GM23338 (cell line): ENCODE measurements at regions not wholly inside any gene's neighbourhood (a gene's known extent, or its start where the extent isn't known, plus 50 kb on each side); places are given as distances from the start of the nearest gene placed in this dataset.

Source experiments
- ATAC-seq: fragments of 200-7000 bp; cut with Tn5 transposase; 3 replicates; pipeline ENCODE4 v1.9.1; 2020
- DNase-seq: peaks from one replicate; pipeline ENCODE4 v3.0.0-alpha.2; 2015; ENCODE audit warnings: low spot score
- H2AFZ ChIP-seq: fragments of 200-600 bp; sonication (generic); 2 replicates; pipeline ENCODE4 v1.8.0; 2016; ENCODE audit warnings: antibody characterized with exemption, mild to moderate bottlenecking, moderate library complexity
- H3F3A ChIP-seq: fragments of 200-600 bp; sonication (generic); replicated peaks from 2 replicates; pipeline ENCODE4 v1.8.0; 2017; ENCODE audit warnings: antibody characterized with exemption, mixed run types, low read depth
- H3K27ac ChIP-seq: fragments of 200-600 bp; sonication (generic); 2 replicates; pipeline ENCODE4 v1.6.1; 2016; ENCODE audit warnings: low read depth
- H3K27me3 ChIP-seq: fragments of 200-600 bp; sonication (generic); 2 replicates; pipeline ENCODE4 v1.8.0; 2016; ENCODE audit warnings: mild to moderate bottlenecking, mixed run types, moderate library complexity; ENCODE audit not compliant: insufficient read depth
- H3K36me3 ChIP-seq: fragments of 200-600 bp; sonication (generic); 2 replicates; pipeline ENCODE4 v1.8.0; 2016; ENCODE audit warnings: mild to moderate bottlenecking; ENCODE audit not compliant: insufficient read depth
- H3K4me1 ChIP-seq: fragments of 200-600 bp; sonication (generic); 2 replicates; pipeline ENCODE4 v1.8.0; 2016; ENCODE audit warnings: mild to moderate bottlenecking, moderate library complexity; ENCODE audit not compliant: insufficient read depth
- H3K4me2 ChIP-seq: fragments of 200-600 bp; sonication (generic); 2 replicates; pipeline ENCODE4 v1.7.1; 2017; ENCODE audit warnings: mixed run types
- H3K4me3 ChIP-seq: fragments of 200-600 bp; sonication (generic); 2 replicates; pipeline ENCODE4 v1.6.1; 2016; ENCODE audit warnings: mixed run types
- H3K79me2 ChIP-seq: fragments of 200-600 bp; sonication (generic); replicated peaks from 2 replicates; pipeline ENCODE4 v1.8.0; 2017; ENCODE audit warnings: mild to moderate bottlenecking; ENCODE audit not compliant: insufficient read depth
- H3K9me2 ChIP-seq: fragments of 200-600 bp; sonication (generic); 2 replicates; pipeline ENCODE4 v1.8.0; 2017; ENCODE audit not compliant: insufficient read depth
- H4K20me1 ChIP-seq: fragments of 200-600 bp; sonication (generic); replicated peaks from 2 replicates; pipeline ENCODE4 v1.8.0; 2017; ENCODE audit warnings: mild to moderate bottlenecking; ENCODE audit not compliant: insufficient read depth
- H3K27ac Mint-ChIP-seq: 2 replicates; pipeline ENCODE4 v1.8.0; 2020; ENCODE audit warnings: inconsistent platforms, mild to moderate bottlenecking, moderate library complexity, mixed read lengths
- H3K27me3 Mint-ChIP-seq: 3 replicates; pipeline ENCODE4 v1.8.0; 2022; ENCODE audit warnings: low read depth, mild to moderate bottlenecking, moderate library complexity, mixed read lengths, inconsistent platforms; ENCODE audit not compliant: insufficient read depth, poor library complexity
- H3K36me3 Mint-ChIP-seq: 3 replicates; pipeline ENCODE4 v1.8.0; 2021; ENCODE audit warnings: low read depth, mild to moderate bottlenecking, inconsistent platforms, moderate library complexity, mixed read lengths
- H3K4me1 Mint-ChIP-seq: 3 replicates; pipeline ENCODE4 v1.8.0; 2020; ENCODE audit warnings: mild to moderate bottlenecking, inconsistent platforms, mixed read lengths
- H3K4me3 Mint-ChIP-seq: 3 replicates; pipeline ENCODE4 v1.8.0; 2021; ENCODE audit warnings: moderate library complexity, mild to moderate bottlenecking, inconsistent platforms, mixed read lengths
- H3K9me3 Mint-ChIP-seq: 3 replicates; pipeline ENCODE4 v1.8.0; 2020; ENCODE audit warnings: moderate library complexity, mild to moderate bottlenecking, inconsistent platforms, mixed read lengths
- CREB1 ChIP-seq: fragments of 250-450 bp; sonication (Bioruptor Pico); IDR thresholded peaks from 2 replicates; pipeline ENCODE4 v1.5.0; 2020; ENCODE audit warnings: low read depth, mild to moderate bottlenecking, moderate library complexity
- CTCF ChIP-seq, 2 experiments: fragments of 200-600 bp in 1 of 2; sonication (generic) in 1 of 2; conservative IDR thresholded peaks; 2 replicates each; pipeline versions ENCODE4 v1.5.1 to v1.6.1; 2016 to 2017; ENCODE audit warnings: antibody characterized with exemption in 2 of 2, low read depth in 2 of 2, mild to moderate bottlenecking in 2 of 2, moderate library complexity in 1 of 2
- POLR2AphosphoS5 ChIP-seq: IDR thresholded peaks from 2 replicates; pipeline ENCODE4 v1.6.1; 2016; ENCODE audit warnings: antibody characterized with exemption, low read depth
- REST ChIP-seq: IDR thresholded peaks from one replicate; pipeline ENCODE4 v1.6.1; 2018; ENCODE audit warnings: antibody characterized with exemption; ENCODE audit not compliant: unreplicated experiment
- STAT1 ChIP-seq: IDR thresholded peaks from one replicate; pipeline ENCODE4 v1.6.1; 2016; ENCODE audit warnings: antibody characterized with exemption; ENCODE audit not compliant: unreplicated experiment
- ZNF331 ChIP-seq: fragments of 250-450 bp; sonication (Bioruptor Pico); IDR thresholded peaks from 2 replicates; pipeline ENCODE4 v1.5.0; 2020; ENCODE audit warnings: low read depth, mild to moderate bottlenecking, moderate library complexity
- ZNF462 ChIP-seq: fragments of 250-450 bp; sonication (Bioruptor Pico); IDR thresholded peaks from 2 replicates; pipeline ENCODE4 v1.5.0; 2020; ENCODE audit warnings: mild to moderate bottlenecking, moderate library complexity

- H2AFZ ChIP-seq, result no peak overlapping the region
- no peak overlapping the region for H3K4me3 ChIP-seq
- H3F3A ChIP-seq, result 0 out of 2 replicates have a peak, but pooled peaks cover 7% of the 10 kb centered on the region
- no peaks in the 10 kb centered on the region for H3K36me3 ChIP-seq
- no peak overlapping the region for H3K4me2 ChIP-seq
- peaks cover 4% of the 10 kb centered on the region; the same call in 1 of the 2 replicates for H3K9me2 ChIP-seq
- H3K9me3 Mint-ChIP-seq, result no peaks in the 10 kb centered on the region
- peak; percentile 47 for ATAC-seq
- peaks cover 8% of the 10 kb centered on the region for H3K27me3 Mint-ChIP-seq
- H3K4me3 Mint-ChIP-seq, result no peak overlapping the region
- no peaks in the 10 kb centered on the region for H3K27me3 ChIP-seq
- no peak for TF ChIP-seq ZNF331 (CRISPR knock-in tag)
- TF ChIP-seq CTCF (conservative IDR thresholded peaks at IDR 0.05; ENCODE audit: low read depth in 2 of 2), result no peak
- no peak for TF ChIP-seq ZNF462 (CRISPR knock-in tag)
- no peak for TF ChIP-seq POLR2AphosphoS5
- no peak for TF ChIP-seq CREB1 (CRISPR knock-in tag)
- TF ChIP-seq REST, result no peak
- no peak for TF ChIP-seq STAT1
- DNase-seq, result peak; percentile 81
- H3K79me2 ChIP-seq, result no peaks in the 10 kb centered on the region
- no peaks in the 10 kb centered on the region for H3K36me3 Mint-ChIP-seq
- H4K20me1 ChIP-seq, result no peaks in the 10 kb centered on the region
- no peak overlapping the region for H3K27ac Mint-ChIP-seq
- H3K27ac ChIP-seq, result no peak overlapping the region
- peaks cover 12% of the 10 kb centered on the region; the same call in 2 of the 3 replicates for H3K4me1 Mint-ChIP-seq
- H3K4me1 ChIP-seq, result no peaks in the 10 kb centered on the region
Measured at GRCh38 chr10:26938578-26938977, 77.8 kb upstream of the ABI1 start.
